GM19035 (cell line): ENCODE measurements at regions not wholly inside any gene's neighbourhood (a gene's known extent, or its start where the extent isn't known, plus 50 kb on each side); places are given as distances from the start of the nearest gene placed in this dataset.
"Not testable (repeated sequence)": the region's sequence is repeated elsewhere in the genome, so short reads cannot be mapped to it uniquely, and the experiment has no call there.

Source experiments
- ATAC-seq: cut with Tn5 transposase; IDR thresholded peaks from one replicate; pipeline ENCODE4 v1.9.1; 2021; ENCODE audit not compliant: unreplicated experiment

GRCh38 chrX:20718592-20719380 lies 452.1 kb upstream of the RPS6KA3 start:
- ATAC-seq, result no peak

- no peak for ATAC-seq
Measured at GRCh38 chrX:20715176-20715575, 448.5 kb upstream of the RPS6KA3 start.

GRCh38 chrX:20712811-20713210 lies 446.1 kb upstream of the RPS6KA3 start:
- no peak for ATAC-seq

DNA sequence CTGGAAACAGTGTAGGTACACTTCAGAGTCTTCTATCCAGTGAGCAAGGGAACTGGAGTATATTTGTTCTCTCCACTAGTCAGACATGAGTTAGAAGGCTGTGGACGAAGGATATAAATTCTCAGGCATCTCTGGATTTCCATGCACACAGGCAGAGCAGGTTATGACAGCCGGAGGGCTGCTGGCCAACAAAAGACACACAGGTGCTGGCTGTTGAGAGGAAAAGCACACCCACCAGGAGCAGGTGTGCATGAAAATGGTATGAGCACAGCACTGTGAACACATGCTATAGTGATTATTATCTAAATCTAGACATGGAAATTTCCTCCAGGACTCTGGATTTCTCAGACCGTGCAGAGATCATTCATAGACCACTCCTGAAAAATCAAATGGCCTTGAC lies 444.7 kb upstream of the RPS6KA3 start:
- ATAC-seq, result no peak

DNA sequence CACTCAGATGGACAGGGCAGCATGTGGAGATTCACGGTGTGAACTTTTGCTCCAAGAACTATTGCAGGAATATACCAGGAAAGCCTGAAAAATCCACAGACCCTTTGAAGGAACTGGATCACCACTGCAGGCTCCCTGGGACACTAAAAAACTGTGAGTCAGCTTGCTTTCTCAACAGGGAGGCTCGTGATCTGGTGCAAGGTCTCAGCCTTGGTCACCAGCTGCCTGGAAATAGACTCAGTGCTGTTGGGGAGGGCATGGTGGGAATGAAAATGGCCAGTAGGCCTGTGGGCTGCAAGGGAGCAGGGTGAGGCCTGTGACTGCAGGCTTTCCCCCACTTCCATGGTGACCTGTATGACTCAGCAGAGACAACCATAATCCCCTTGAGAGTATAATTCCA lies 426.4 kb upstream of the RPS6KA3 start:
- no peak for ATAC-seq

DNA sequence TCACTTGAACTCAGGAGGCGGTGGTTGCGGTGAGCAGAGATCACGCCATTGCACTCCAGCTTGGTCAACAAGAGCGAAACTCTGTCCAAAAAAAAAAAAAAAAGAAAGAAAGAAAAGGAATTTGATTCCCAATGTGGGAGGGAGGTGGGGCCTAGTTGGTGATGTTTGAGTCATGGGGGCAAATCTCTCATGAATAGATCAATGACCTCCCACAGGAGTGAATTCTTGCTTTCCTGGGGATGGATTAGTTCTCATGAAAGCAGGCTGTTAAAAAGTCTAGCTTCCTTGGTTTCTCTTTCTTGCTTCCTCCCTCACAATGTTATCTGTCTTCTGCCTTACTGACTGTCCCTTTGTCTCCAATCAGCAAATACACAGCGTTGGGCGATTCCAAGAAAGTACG lies 419.5 kb upstream of the RPS6KA3 start:
- ATAC-seq, result no peak

- no peak for ATAC-seq
Measured at GRCh38 chrX:20685652-20686051, 418.9 kb upstream of the RPS6KA3 start.

DNA sequence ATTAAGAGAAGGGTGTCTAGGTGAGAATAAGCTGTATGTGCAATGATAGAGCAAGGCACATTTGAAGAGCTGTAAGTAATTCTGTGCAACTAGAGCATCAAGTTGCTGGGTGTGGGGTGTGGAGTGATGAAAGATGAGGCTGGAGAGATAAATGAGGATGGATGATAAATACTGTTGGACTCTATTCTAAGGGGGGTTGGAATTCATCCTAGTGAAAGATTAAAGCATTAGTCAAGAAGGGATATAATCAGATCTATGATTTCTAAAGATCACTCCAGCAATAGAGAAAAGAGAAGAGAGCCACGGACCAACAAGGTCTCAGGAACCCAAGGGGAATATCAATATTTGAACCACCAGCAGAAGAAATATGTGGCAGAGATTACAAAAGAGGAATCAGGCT lies 415.0 kb upstream of the RPS6KA3 start:
- no peak for ATAC-seq

- no peak for ATAC-seq
Measured at GRCh38 chrX:20680998-20681397, 414.3 kb upstream of the RPS6KA3 start.

DNA sequence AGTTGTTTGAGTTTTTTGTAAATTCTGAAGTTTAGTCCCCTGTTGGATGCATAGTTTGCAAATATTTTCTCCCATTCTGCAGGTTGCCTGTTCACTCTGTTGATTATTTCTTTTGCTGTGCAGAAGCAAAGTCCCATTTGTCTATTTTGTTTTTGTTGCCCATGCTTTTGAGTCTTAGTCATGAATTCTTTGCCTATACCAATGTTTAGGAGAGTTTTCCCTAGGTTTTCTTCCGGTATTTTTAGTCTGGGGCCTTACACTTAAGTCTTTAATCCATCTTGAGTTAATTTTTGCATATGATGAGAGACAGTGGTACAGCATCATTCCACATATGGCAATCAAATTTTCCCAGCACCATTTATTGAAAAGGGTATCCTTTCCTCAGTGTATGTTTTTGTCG lies 405.8 kb upstream of the RPS6KA3 start:
- no peak for ATAC-seq

DNA sequence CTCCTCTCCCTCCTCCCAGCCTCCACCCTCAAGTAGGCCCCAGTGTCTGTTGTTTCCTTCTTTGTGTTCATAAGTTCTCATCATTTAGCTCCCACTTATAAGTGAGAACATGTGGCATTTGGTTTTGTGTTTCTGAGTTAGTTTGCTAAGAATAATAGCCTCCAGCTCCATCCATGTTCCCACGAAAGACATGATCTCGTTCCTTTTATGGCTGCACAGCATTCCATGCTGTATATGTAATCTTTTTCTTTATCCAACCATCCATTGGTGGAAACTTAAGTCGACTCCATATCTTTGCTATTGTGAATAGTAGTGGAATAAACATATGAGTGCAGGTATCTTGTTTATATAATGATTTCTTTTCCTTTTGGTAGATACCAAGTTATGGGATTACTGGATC lies 405.0 kb upstream of the RPS6KA3 start:
- ATAC-seq, result not testable (repeated sequence)

DNA sequence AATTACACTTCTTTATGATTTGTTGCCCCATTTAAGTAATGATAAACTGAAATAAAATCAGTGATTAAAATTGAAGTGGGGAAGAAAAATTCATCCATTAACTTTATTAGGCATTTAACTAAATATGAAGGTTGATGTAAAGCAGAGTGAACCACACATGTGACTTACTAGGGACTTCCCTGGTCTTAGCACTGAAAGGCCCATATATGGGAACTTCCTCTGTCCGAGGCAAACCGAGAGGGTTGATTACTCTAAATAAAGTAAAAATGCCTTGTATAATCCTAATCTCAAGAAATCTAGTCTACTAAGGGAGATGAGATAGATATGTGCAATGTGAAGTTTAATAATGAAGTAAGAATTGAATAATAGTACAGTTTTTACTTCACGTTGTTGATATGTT lies 403.9 kb upstream of the RPS6KA3 start:
- no peak for ATAC-seq

DNA sequence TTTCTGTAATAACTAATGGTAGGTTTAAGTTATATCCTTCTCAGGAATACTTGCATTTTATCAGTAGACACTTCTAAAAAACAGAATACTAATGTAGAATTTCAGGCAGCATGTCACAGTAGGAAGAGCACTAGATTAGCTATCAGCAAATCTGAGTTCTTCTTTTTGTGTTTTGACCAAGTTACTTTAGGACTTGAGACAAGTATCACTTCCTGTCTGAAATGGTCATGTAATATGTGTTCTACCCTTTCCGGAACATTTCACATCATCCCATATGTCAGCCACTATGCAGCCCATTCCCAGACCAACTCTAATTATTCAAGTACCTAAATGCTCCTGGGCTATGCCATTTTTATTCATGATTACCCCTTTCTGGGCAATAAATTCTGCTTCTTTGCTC lies 401.8 kb upstream of the RPS6KA3 start:
- ATAC-seq, result no peak

DNA sequence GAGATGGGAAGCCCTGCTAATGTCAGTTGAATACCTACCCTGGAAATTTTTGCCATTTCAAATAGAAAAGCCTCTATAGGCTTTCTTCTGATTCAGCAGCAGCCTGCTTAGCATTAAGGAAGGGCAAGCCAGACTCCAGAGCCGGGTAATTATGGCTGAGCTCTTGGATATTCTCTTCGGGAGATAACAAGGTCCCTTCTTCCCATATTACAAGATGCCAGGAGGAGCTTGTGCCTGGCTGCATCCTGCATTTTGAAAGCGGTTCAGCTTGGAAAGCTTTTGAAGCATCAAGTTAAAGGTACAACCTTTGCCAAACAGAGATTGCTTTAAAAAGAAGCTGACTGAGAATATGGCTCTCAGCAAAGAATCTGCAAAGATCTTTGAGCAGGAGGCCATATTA lies 399.6 kb upstream of the RPS6KA3 start:
- no peak for ATAC-seq

- ATAC-seq, result no peak
Measured at GRCh38 chrX:20665481-20665880, 398.8 kb upstream of the RPS6KA3 start.

- no peak for ATAC-seq
Measured at GRCh38 chrX:20664774-20665173, 398.1 kb upstream of the RPS6KA3 start.

GRCh38 chrX:20664131-20664530 lies 397.4 kb upstream of the RPS6KA3 start:
- ATAC-seq, result no peak

DNA sequence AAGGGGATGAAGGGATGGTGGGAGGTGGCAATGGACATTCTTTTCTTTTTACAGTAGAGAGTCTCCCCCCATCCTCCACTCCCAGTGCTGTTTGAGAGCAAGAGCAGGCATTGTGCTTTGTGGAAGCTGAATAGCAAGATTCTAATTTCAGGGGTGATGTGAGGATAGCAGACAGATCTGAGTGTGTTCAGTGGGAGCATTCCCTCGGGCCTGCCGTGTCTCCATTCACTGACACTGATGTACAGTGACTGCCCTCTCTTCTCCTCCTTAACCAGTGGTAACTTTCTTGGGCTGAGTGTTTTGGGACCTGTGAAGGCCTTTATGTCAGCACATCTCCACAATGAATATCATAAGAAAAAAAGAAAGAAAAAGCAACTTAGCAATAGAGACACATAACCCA lies 396.6 kb upstream of the RPS6KA3 start:
- ATAC-seq, result no peak

DNA sequence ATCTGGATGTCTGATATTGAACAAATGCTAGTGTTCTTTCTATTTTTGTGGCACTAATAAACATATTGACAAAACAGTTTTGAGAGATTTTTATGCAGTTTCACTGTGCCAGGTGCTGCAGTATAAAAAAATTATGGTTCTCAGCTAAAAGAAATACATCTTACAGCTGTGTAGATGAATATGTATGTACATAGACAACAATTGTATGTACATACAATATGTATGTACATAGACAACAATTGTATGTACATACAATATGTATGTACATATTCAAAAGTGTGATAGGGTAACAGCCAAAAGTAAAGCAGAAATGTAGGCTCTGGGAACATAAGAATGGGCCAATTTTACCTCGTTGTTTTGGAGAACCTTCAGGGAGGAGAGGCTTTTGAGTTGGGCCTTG lies 390.0 kb upstream of the RPS6KA3 start:
- ATAC-seq, result no peak

DNA sequence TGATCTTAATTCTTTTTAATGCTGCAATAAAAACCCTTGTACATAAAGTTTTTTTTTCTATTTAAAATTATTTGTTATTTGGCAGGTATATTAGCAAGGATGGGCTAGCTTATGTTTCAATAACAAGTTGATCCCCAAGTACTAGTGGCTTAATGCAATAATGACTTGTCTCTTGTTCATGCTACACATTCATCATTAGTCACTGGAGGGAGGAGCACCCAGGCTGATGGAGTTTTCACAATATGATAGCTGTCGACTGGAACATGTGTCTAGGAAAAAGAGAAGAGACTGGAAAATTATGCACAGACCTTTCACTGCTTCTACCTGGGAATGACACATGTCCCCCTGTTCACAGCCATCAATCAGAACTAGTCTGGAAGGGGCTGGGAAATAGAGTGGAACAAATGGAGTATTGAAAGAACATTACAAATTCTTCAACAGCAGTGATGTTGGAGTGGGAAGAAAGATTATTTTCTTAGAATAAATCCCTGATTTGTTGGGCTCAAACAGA lies 387.9 kb upstream of the RPS6KA3 start:
- ATAC-seq, result no peak

DNA sequence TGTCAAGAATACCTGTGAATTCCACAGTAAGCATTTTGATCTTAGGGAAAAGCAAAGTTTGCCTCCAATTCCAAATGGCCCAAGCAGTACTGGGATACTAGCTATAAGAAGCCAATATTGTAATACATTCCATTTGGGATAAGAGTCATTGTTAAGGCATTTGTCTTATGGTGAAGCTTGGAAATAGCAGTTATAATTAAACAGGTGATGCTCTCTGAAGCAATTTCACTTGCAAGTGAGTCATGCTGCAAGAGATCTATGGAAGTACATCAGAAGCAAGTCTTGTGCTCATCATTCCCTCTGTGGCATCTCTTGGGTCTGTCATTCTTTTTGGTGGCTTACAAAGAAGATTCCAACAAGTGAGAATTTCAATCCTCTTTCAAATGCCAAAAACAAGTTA lies 386.4 kb upstream of the RPS6KA3 start:
- no peak for ATAC-seq

GRCh38 chrX:20641954-20642353 lies 375.2 kb upstream of the RPS6KA3 start:
- ATAC-seq, result no peak

DNA sequence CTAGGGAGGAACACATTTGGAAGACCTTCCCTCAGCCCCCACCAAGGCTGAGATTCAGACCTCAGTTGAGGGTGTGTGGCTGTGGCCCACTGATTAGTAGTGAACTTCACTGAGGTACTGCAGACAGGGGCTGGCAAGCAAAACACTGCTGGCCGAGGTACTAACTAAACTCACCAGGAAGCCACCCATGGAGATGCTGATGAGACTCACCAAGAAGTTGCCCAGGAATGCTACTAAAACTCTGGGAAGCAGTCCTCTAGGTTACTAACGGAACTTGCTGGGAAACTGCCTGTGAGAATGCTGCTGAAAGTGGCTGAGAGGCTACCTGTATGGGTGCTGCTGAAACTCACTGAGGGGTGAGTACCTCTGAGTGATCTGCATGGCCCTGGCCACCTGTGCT lies 372.4 kb upstream of the RPS6KA3 start:
- ATAC-seq, result no peak
